ENCODE measurements at regions not wholly inside any gene's neighbourhood (a gene's known extent, or its start where the extent isn't known, plus 50 kb on each side); places are given as distances from the start of the nearest gene placed in this dataset.
A peak's percentile ranks its signal among the peaks of the same experiment; 100 is the strongest.

DNA sequence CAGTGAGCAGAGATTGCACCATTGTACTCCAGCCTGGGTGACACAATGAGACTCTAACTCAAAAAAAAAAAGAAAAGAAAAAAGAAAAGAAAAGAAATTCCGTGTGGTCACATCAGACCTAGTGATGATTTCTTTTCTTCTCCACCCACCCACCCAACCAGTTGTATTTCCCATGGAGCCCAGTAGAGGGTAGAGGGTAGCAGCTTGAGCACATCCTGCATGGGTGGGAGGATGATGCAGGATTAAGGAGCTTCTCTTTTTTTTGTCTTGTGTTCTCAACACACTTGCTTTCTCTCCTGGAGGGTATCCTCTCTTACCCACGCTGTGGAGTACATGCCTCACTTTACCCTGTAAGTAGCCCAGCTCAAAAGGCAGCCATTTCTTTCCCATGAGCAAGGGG lies 118.6 kb upstream of the CARD11 start:
- no peak for TF ChIP-seq EZH2 (IDR thresholded peaks at IDR 0.05; ENCODE audit: insufficient read depth, low read length)
- TF ChIP-seq, protein P1, sequence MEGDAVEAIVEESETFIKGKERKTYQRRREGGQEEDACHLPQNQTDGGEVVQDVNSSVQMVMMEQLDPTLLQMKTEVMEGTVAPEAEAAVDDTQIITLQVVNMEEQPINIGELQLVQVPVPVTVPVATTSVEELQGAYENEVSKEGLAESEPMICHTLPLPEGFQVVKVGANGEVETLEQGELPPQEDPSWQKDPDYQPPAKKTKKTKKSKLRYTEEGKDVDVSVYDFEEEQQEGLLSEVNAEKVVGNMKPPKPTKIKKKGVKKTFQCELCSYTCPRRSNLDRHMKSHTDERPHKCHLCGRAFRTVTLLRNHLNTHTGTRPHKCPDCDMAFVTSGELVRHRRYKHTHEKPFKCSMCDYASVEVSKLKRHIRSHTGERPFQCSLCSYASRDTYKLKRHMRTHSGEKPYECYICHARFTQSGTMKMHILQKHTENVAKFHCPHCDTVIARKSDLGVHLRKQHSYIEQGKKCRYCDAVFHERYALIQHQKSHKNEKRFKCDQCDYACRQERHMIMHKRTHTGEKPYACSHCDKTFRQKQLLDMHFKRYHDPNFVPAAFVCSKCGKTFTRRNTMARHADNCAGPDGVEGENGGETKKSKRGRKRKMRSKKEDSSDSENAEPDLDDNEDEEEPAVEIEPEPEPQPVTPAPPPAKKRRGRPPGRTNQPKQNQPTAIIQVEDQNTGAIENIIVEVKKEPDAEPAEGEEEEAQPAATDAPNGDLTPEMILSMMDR (IDR thresholded peaks at IDR 0.05; ENCODE audit: insufficient read depth, low read depth, low read length): peak; percentile 8

Measured in astrocyte (in vitro differentiated cells and primary cell).